Endothelial cell of umbilical vein (primary cell): ENCODE measurements at regions not wholly inside any gene's neighbourhood (a gene's known extent, or its start where the extent isn't known, plus 50 kb on each side); places are given as distances from the start of the nearest gene placed in this dataset.

Experiments used
- BruUV-seq: library from RNA; stranded (reverse); fragments of 400-500 nt; replicated peaks from 2 replicates; lab custom pipeline; 2021; lab: Mats Ljungman, UMichigan
- CTCF ChIA-PET: fragments of 300-600, 350-600 bp; sonication (Branson Sonifier 250); formaldehyde crosslinking; loops from one replicate; lab custom pipeline; 2021; ENCODE audit warnings: antibody characterized with exemption, inconsistent platforms; lab: Charles Lee
- POLR2A ChIA-PET: fragments of 300-600, 350-600 bp; sonication (Branson Sonifier 250); formaldehyde crosslinking; loops from one replicate; lab custom pipeline; 2021; ENCODE audit warnings: antibody characterized with exemption, inconsistent platforms; lab: Charles Lee
- DNase-seq: peaks from one replicate; pipeline ENCODE4 v3.0.0-alpha.2; 2011; ENCODE audit warnings: low read depth, low spot score
- FAIRE-seq: peaks from 2 replicates; lab custom pipeline; 2011; peaks lifted over from hg19 to GRCh38; lab: Jason Lieb, UNC
- H2AFZ ChIP-seq: 2 replicates; pipeline ENCODE4 v1.6.0; 2012; ENCODE audit warnings: low read depth, low read length, control low read depth, inconsistent platforms
- H3K27ac ChIP-seq: 2 replicates; pipeline ENCODE4 v1.5.1; 2011; ENCODE audit warnings: low read depth, mild to moderate bottlenecking, control low read depth, low read length, moderate library complexity; ENCODE audit not compliant: insufficient read depth
- H3K27me3 ChIP-seq, 2 experiments: 2 replicates each; pipeline versions ENCODE4 v1.6.0 to v1.6.1; 2011; ENCODE audit warnings: low read length in 2 of 2, mixed read lengths in 1 of 2; ENCODE audit not compliant: control insufficient read depth in 2 of 2, insufficient read depth in 2 of 2
- H3K36me3 ChIP-seq, 2 experiments: 2 replicates in 1 of 2; 3 replicates in 1 of 2; pipeline ENCODE4 v1.5.1; 2011; ENCODE audit warnings: low read length in 2 of 2, mild to moderate bottlenecking in 1 of 2, moderate library complexity in 1 of 2; ENCODE audit not compliant: control insufficient read depth in 2 of 2, insufficient read depth in 2 of 2; ENCODE audit errors: extremely low read depth in 1 of 2
- H3K4me1 ChIP-seq: 3 replicates; pipeline ENCODE4 v1.5.1; 2011; ENCODE audit warnings: mild to moderate bottlenecking, low read length; ENCODE audit not compliant: control insufficient read depth, insufficient read depth; ENCODE audit errors: extremely low read depth
- H3K4me2 ChIP-seq: 2 replicates; pipeline ENCODE4 v1.6.1; 2011; ENCODE audit warnings: low read length, control low read depth, mixed read lengths; ENCODE audit not compliant: insufficient read depth
- H3K4me3 ChIP-seq, 3 experiments: fragments of 200-600 bp in 1 of 3; sonication (generic), shearing (Covaris generic) in 1 of 3; replicated peaks in 1 of 3; 2 replicates each; pipeline ENCODE4 v1.5.1; 2011 to 2016; ENCODE audit warnings: control low read depth in 3 of 3, low read length in 3 of 3, mild to moderate bottlenecking in 2 of 3, inconsistent platforms in 1 of 3, low read depth in 1 of 3, moderate library complexity in 1 of 3; ENCODE audit not compliant: insufficient read depth in 1 of 3
- H3K79me2 ChIP-seq: 2 replicates; pipeline ENCODE4 v1.6.0; 2012; ENCODE audit warnings: low read length, inconsistent platforms; ENCODE audit not compliant: control insufficient read depth, insufficient read depth
- H3K9ac ChIP-seq: replicated peaks from 2 replicates; pipeline ENCODE3; 2011; ENCODE audit warnings: low read length, control low read depth; ENCODE audit not compliant: insufficient read depth; ENCODE audit errors: extremely low read depth
- H3K9me1 ChIP-seq: replicated peaks from 3 replicates; pipeline ENCODE4 v1.6.0; 2011; ENCODE audit warnings: mild to moderate bottlenecking, low read length; ENCODE audit not compliant: control insufficient read depth, insufficient read depth; ENCODE audit errors: extremely low read depth
- H3K9me3 ChIP-seq: replicated peaks from 2 replicates; pipeline ENCODE4 v1.5.1; 2012; ENCODE audit warnings: low read length, inconsistent platforms; ENCODE audit not compliant: control insufficient read depth, insufficient read depth
- H4K20me1 ChIP-seq: replicated peaks from 2 replicates; pipeline ENCODE3; 2011; ENCODE audit warnings: mild to moderate bottlenecking, low read length; ENCODE audit not compliant: control insufficient read depth, insufficient read depth; ENCODE audit errors: extremely low read depth
- CTCF ChIP-seq, 2 donors: IDR thresholded peaks; 1 replicate in 1 of 2; 2 replicates in 1 of 2; pipeline ENCODE4 v1.5.1; 2011; ENCODE audit warnings: low read length in 2 of 2, mild to moderate bottlenecking in 2 of 2, moderate library complexity in 2 of 2, control low read depth in 1 of 2, inconsistent platforms in 1 of 2, low read depth in 1 of 2; ENCODE audit not compliant: insufficient read depth in 1 of 2; ENCODE audit errors: extremely low read depth in 1 of 2
- EZH2 ChIP-seq: IDR thresholded peaks from 2 replicates; pipeline ENCODE4 v1.6.1; 2012; ENCODE audit warnings: borderline replicate concordance, low read depth, mild to moderate bottlenecking, moderate library complexity, low read length, inconsistent platforms; ENCODE audit not compliant: severe bottlenecking
- FOS ChIP-seq: IDR thresholded peaks from 2 replicates; pipeline ENCODE4 v1.6.1; 2011; ENCODE audit warnings: mild to moderate bottlenecking, low read length, moderate library complexity, borderline replicate concordance; ENCODE audit not compliant: insufficient read depth
- GATA2 ChIP-seq: IDR thresholded peaks from 2 replicates; pipeline ENCODE4 v1.7.0; 2011; ENCODE audit warnings: low read depth, mild to moderate bottlenecking, moderate library complexity, mixed read lengths, low read length; ENCODE audit not compliant: insufficient read length, insufficient read depth
- JUN ChIP-seq: IDR thresholded peaks from 2 replicates; pipeline ENCODE4 v1.6.1; 2011; ENCODE audit warnings: borderline replicate concordance, low read depth; ENCODE audit not compliant: insufficient read length, insufficient read depth
- MAX ChIP-seq: IDR thresholded peaks from 2 replicates; pipeline ENCODE4 v1.6.1; 2011; ENCODE audit not compliant: insufficient read depth, insufficient read length
- MYC ChIP-seq: IDR thresholded peaks from one replicate; pipeline ENCODE4 v1.6.1; 2011; ENCODE audit warnings: mild to moderate bottlenecking, low read depth, low read length
- POLR2A ChIP-seq: IDR thresholded peaks from 2 replicates; pipeline ENCODE4 v1.6.1; 2012; ENCODE audit warnings: low read depth, mild to moderate bottlenecking, control low read depth, low read length
- POLR2AphosphoS5 ChIP-seq: IDR thresholded peaks from 2 replicates; pipeline ENCODE4 v1.6.1; 2012; ENCODE audit warnings: low read depth, mild to moderate bottlenecking, control low read depth, low read length, moderate library complexity; ENCODE audit not compliant: insufficient read depth
- dilution Hi-C: fragments of 300-500 bp; cut with MboI; formaldehyde crosslinking; loops from one replicate; pipeline ENCODE4 v1.15.0; 2019; ENCODE audit warnings: low sequenced_read_pairs; ENCODE audit not compliant: extremely low pct_ligation_motif_present
- intact Hi-C: fragments of 100-400 bp; cut with micrococcal nuclease; formaldehyde crosslinking; loops from one replicate; pipeline ENCODE4 v1.10.0; 2022

GRCh38 chr2:83323038-83323437, 1136.0 kb downstream of the SUCLG1 start:
- Histone ChIP-seq H3K9me1 (no peaks in the 10 kb centered on the region), H3K4me3 (no peak overlapping the region), H3K36me3 (no peaks in the 10 kb centered on the region), H3K4me1 (no peaks in the 10 kb centered on the region), H2AFZ (no peak overlapping the region), H4K20me1 (no peaks in the 10 kb centered on the region), H3K27me3 (no peaks in the 10 kb centered on the region), H3K9me3 (no peaks in the 10 kb centered on the region), H3K79me2 (no peaks in the 10 kb centered on the region), H3K27ac (no peak overlapping the region), H3K9ac (no peak overlapping the region), H3K4me2 (no peak overlapping the region)
- ChIA-PET CTCF (no interaction called here), POLR2A (no interaction called here)
- TF ChIP-seq CTCF (IDR thresholded peaks at IDR 0.05; ENCODE audit: extremely low read depth in 1 of 2, insufficient read depth in 1 of 2, low read depth in 1 of 2, low read length in 2 of 2) (no peak), MYC (no peak), POLR2AphosphoS5 (no peak), POLR2A (no peak), MAX (no peak), FOS (no peak), EZH2 (no peak), GATA2 (no peak), JUN (no peak)
- intact Hi-C loops: no loop called here
- dilution Hi-C loops: no loop called here
- no TSS peak for BruUV-seq
- FAIRE-seq: no peak
- no peak for DNase-seq
